ENCODE measurements at regions not wholly inside any gene's neighbourhood (a gene's known extent, or its start where the extent isn't known, plus 50 kb on each side); places are given as distances from the start of the nearest gene placed in this dataset.
A peak's percentile ranks its signal among the peaks of the same experiment; 100 is the strongest.

DNA sequence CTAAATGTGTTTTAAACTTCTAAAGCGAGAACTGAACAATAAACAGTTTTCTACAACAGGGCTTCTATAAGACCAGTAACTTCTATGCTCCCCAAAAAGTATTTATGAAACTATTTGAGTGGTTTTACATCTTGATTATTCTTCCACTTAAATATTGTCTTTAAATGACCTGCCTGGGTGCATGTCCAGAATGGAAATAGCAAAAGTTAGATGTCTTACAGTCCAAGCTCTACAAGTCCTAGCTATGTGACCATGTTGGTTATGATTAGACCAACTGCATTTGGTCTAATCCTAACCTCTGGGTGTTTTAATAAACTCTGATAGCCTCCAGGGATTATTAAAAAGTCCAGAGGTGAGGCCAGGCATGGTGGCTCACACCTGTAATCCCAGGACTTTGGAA lies 79.0 kb upstream of the ATXN3L start:
- in situ Hi-C loops (cut with MboI) (no loop called here), intact Hi-C loops (cut with micrococcal nuclease; ENCODE audit: unreplicated experiment) (no loop called here)
- no peaks in the 10 kb centered on the region for H3K79me2 ChIP-seq (ENCODE audit: control insufficient read depth, insufficient read depth, low read length)
- no peak overlapping the region for H2AFZ ChIP-seq (ENCODE audit: control insufficient read depth, low read depth, low read length)
- no peak overlapping the region for H3K9ac ChIP-seq (ENCODE audit: control insufficient read depth, insufficient read depth, low read length)
- SMC1A ChIA-PET (ENCODE audit: uncharacterized antibody, unreplicated experiment), result interaction anchor here (0.6 to 0.7 kb wide), 2 partner anchors 14 to 30 kb away, joined by 3 read pairs; no protein-coding TSS in a partner anchor
- H3K27ac ChIP-seq (ENCODE audit: control insufficient read depth, insufficient read depth), result no peak overlapping the region
- H3K27me3 ChIP-seq (replicated peaks in 1 of 2; ENCODE audit: control insufficient read depth in 2 of 2, insufficient read depth in 2 of 2, low read length in 1 of 2), result no peaks in the 10 kb centered on the region
- no TSS peak for BruUV-seq (replicated peaks)
- FAIRE-seq (no peak), DNase-seq (ENCODE audit: low read depth, low spot score) (no peak), ATAC-seq (no peak)
- RAD21 ChIA-PET (ENCODE audit: unreplicated experiment), result no interaction called here
- POLR2A ChIA-PET, result no interaction called here
- no peaks in the 10 kb centered on the region for H3K36me3 ChIP-seq (ENCODE audit: control insufficient read depth in 2 of 2, insufficient read depth in 2 of 2, low read length in 1 of 2)
- TF ChIP-seq GATAD2B (conservative IDR thresholded peaks at IDR 0.05; ENCODE audit: low read depth) (no peak), GABPA (IDR thresholded peaks at IDR 0.05; ENCODE audit: low read depth) (no peak), SUZ12 (IDR thresholded peaks at IDR 0.05; ENCODE audit: unreplicated experiment) (no peak)
- CTCF ChIA-PET, result interaction anchor here (0.6 kb wide), 1 partner anchor 11 kb away, joined by 3 read pairs; no protein-coding TSS in a partner anchor
- 0% methylated on average over 1 of the region's 1 CpG for WGBS (ENCODE audit: insufficient coverage, insufficient replicate concordance, low lambda C conversion rate, missing lambda C conversion rate)
- H3K4me1 ChIP-seq (ENCODE audit: control insufficient read depth, insufficient read depth, low read length), result no peaks in the 10 kb centered on the region
- no peaks in the 10 kb centered on the region; the same call in 2 of the 3 replicates for H3K9me3 ChIP-seq (replicated peaks; ENCODE audit: control insufficient read depth, insufficient read depth, low read length)
- no peak overlapping the region for H3K4me2 ChIP-seq (ENCODE audit: control insufficient read depth, insufficient read depth)
- H4K20me1 ChIP-seq (ENCODE audit: control insufficient read depth, insufficient read depth), result no peaks in the 10 kb centered on the region
- no peak overlapping the region for H3K4me3 ChIP-seq

DNA sequence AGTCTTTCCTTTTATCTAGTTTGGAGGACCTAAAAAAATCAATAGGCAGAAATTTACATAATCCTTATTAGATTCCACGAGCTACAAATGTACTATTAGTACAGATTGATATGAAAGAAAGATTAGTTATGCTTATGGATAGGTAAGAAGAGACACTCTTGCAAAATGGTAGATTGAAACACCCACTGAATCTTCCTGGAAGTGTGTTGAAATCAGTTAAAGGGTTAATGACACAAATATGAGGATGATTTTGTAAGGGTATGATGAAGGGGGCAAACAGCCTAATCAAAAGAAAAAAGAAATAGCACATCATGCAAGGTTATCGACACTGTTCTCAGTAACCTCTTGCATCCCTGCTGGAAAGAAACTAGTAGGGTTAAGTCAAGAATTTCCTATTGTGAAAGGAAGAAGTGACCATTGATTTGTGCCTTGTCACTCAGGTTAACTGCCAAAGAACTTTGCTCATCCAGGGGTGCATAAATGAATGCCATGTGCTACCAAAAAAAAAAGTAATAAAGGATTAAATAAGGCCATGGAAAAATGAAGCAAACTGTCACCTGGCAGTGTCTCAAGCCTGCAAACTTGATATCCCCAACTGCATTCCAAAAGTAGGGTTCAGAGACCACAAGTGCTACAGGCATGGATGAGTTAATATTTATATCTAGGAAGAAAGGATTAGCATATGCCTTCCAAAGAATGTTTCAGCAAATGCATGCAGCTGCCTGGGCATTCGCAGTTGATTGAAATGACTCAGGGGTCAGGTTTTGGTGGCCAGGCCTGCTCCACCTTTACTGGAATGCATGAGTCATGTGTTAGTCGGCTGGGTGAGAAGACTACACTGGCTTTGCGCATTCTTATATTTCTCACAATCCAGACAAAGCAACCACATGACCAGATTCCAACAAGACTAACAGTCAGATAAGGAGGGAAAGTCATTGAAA lies 78.3 kb upstream of the ATXN3L start:
- no peak for FAIRE-seq
- intact Hi-C loops (cut with micrococcal nuclease; ENCODE audit: unreplicated experiment), result no loop called here
- WGBS (ENCODE audit: insufficient coverage, insufficient replicate concordance, low lambda C conversion rate, missing lambda C conversion rate), result 62% methylated on average over 5 of the region's 5 CpGs
- Histone ChIP-seq H3K27ac (ENCODE audit: control insufficient read depth, insufficient read depth) (no peak overlapping the region), H3K4me1 (ENCODE audit: control insufficient read depth, insufficient read depth, low read length) (no peaks in the 10 kb centered on the region), H3K36me3 (ENCODE audit: control insufficient read depth in 2 of 2, insufficient read depth in 2 of 2, low read length in 1 of 2) (no peaks in the 10 kb centered on the region), H3K79me2 (ENCODE audit: control insufficient read depth, insufficient read depth, low read length) (no peaks in the 10 kb centered on the region), H3K27me3 (replicated peaks in 1 of 2; ENCODE audit: control insufficient read depth in 2 of 2, insufficient read depth in 2 of 2, low read length in 1 of 2) (no peaks in the 10 kb centered on the region), H2AFZ (ENCODE audit: control insufficient read depth, low read depth, low read length) (no peak overlapping the region), H3K4me2 (ENCODE audit: control insufficient read depth, insufficient read depth) (no peak overlapping the region), H3K9me3 (replicated peaks; ENCODE audit: control insufficient read depth, insufficient read depth, low read length) (no peaks in the 10 kb centered on the region; the same call in 2 of the 3 replicates), H3K9ac (ENCODE audit: control insufficient read depth, insufficient read depth, low read length) (no peak overlapping the region), H4K20me1 (ENCODE audit: control insufficient read depth, insufficient read depth) (no peaks in the 10 kb centered on the region), H3K4me3 (no peak overlapping the region)
- ATAC-seq, result 0 out of 3 replicates have a peak, but pooled peaks have one; percentile 32
- RAD21 ChIA-PET (ENCODE audit: unreplicated experiment), result interaction anchor here (1.5 kb wide), 1 partner anchor 141 kb away, joined by 3 read pairs; no protein-coding TSS in a partner anchor
- POLR2A ChIA-PET, result no interaction called here
- no TSS peak for BruUV-seq (replicated peaks)
- TF ChIP-seq POLR2AphosphoS2 (IDR thresholded peaks at IDR 0.05; ENCODE audit: low read depth, low read length) (no peak), NR2F1 (conservative IDR thresholded peaks at IDR 0.05) (peak; percentile 55; the same call in 1 of the 2 replicates)
- CTCF ChIA-PET, result interaction anchor here (0.6 to 0.7 kb wide), 2 partner anchors 12 to 964 kb away, joined by 3 read pairs; no protein-coding TSS in a partner anchor
- DNase-seq (ENCODE audit: low read depth, low spot score), result no peak
- in situ Hi-C loops (cut with MboI), result no loop called here
- SMC1A ChIA-PET (ENCODE audit: uncharacterized antibody, unreplicated experiment), result interaction anchor here (0.6 to 1.4 kb wide), 5 partner anchors 10 to 149 kb away, joined by 3 to 5 read pairs (median 3); no protein-coding TSS in a partner anchor
